ENCODE measurements at regions not wholly inside any gene's neighbourhood (a gene's known extent, or its start where the extent isn't known, plus 50 kb on each side); places are given as distances from the start of the nearest gene placed in this dataset.
A peak's percentile ranks its signal among the peaks of the same experiment; 100 is the strongest.

DNA sequence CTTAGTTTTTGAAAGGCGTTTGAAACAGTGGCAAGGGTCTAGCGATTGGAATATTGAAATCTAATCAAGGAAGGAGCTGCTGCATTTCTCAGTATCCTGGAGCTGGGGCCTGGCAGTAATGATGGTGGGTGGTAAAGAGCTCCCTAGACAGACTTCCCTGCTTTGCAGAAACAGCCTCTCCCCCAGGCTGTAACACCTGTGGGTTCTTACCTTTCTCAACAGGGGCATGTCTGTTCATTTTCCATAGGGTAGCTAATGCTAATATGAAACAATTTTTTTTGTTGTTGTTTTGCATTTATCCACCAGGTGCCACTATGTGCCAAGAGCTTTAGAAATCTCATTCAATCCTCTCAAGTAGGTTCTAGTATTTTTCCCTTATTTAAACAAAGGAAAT is 345.5 kb downstream of the REEP3 start:
- no peaks in the 10 kb centered on the region for H3K36me3 Mint-ChIP-seq
- H3K4me3 Mint-ChIP-seq = no peak overlapping the region
- Histone ChIP-seq H4K20me1 (ENCODE audit: low read depth) (no peaks in the 10 kb centered on the region), H3K4me3 (no peak overlapping the region), H3K27ac (no peak overlapping the region), H3K4me2 (no peak overlapping the region), H3K9me3 (ENCODE audit: low read depth) (no peaks in the 10 kb centered on the region), H3K27me3 (peaks cover 14% of the 10 kb centered on the region), H3K9ac (no peak overlapping the region), H2AFZ (replicated peaks) (peak overlapping the region; percentile 74), H3K4me1 (peaks cover 2% of the 10 kb centered on the region), H3K36me3 (no peaks in the 10 kb centered on the region), H3F3A (ENCODE audit: low read depth) (no peaks in the 10 kb centered on the region), H3K79me2 (ENCODE audit: low read depth) (no peaks in the 10 kb centered on the region)
- no peaks in the 10 kb centered on the region for H3K9me3 Mint-ChIP-seq
- no peak for TF ChIP-seq EZH2 (IDR thresholded peaks at IDR 0.05)
- TF ChIP-seq EZH2phosphoT487 (IDR thresholded peaks at IDR 0.05) = no peak
- TF ChIP-seq, protein P1, sequence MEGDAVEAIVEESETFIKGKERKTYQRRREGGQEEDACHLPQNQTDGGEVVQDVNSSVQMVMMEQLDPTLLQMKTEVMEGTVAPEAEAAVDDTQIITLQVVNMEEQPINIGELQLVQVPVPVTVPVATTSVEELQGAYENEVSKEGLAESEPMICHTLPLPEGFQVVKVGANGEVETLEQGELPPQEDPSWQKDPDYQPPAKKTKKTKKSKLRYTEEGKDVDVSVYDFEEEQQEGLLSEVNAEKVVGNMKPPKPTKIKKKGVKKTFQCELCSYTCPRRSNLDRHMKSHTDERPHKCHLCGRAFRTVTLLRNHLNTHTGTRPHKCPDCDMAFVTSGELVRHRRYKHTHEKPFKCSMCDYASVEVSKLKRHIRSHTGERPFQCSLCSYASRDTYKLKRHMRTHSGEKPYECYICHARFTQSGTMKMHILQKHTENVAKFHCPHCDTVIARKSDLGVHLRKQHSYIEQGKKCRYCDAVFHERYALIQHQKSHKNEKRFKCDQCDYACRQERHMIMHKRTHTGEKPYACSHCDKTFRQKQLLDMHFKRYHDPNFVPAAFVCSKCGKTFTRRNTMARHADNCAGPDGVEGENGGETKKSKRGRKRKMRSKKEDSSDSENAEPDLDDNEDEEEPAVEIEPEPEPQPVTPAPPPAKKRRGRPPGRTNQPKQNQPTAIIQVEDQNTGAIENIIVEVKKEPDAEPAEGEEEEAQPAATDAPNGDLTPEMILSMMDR (IDR thresholded peaks at IDR 0.05) = no peak
- no peaks in the 10 kb centered on the region for H3K27me3 Mint-ChIP-seq (ENCODE audit: insufficient read depth, low read depth)
- H3K4me1 Mint-ChIP-seq = peaks cover 10% of the 10 kb centered on the region
- peak; percentile 11 for DNase-seq (ENCODE audit: low spot score)
- H3K27ac Mint-ChIP-seq = no peak overlapping the region

DNA sequence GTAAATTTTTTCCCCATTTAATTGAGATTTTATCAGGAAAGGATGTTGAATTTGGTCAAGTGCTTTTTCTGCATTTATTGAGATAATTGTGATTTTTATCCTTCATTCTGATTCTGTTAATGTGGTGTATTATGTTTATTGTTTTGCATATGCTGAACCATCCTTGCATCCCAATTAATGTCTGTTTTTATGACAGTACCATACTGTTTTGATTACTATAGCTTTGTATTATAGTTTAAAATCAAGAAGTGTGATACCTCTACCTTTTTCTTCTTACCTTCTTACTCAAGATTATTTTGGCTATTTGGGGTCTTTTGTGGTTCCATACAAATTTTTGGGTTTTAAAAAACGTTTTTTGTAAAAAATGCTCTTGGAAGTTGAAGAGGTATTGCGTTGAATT is 357.2 kb downstream of the REEP3 start:
- H3K4me1 Mint-ChIP-seq = peaks cover 3% of the 10 kb centered on the region
- peaks cover 4% of the 10 kb centered on the region for H3K4me1 ChIP-seq
- no peaks in the 10 kb centered on the region for H4K20me1 ChIP-seq (ENCODE audit: low read depth)
- H3K27me3 Mint-ChIP-seq (ENCODE audit: insufficient read depth, low read depth) = peaks cover 9% of the 10 kb centered on the region
- H3F3A ChIP-seq (ENCODE audit: low read depth) = peaks cover 4% of the 10 kb centered on the region
- peaks cover 40% of the 10 kb centered on the region for H3K9me3 Mint-ChIP-seq
- H3K9ac ChIP-seq = no peak overlapping the region
- no peaks in the 10 kb centered on the region for H3K79me2 ChIP-seq (ENCODE audit: low read depth)
- H2AFZ ChIP-seq (replicated peaks) = no peak overlapping the region
- DNase-seq (ENCODE audit: low spot score) = no peak
- H3K9me3 ChIP-seq (ENCODE audit: low read depth) = peaks cover 9% of the 10 kb centered on the region
- peaks cover 9% of the 10 kb centered on the region for H3K36me3 ChIP-seq
- H3K27ac ChIP-seq = no peak overlapping the region
- peaks cover 8% of the 10 kb centered on the region for H3K36me3 Mint-ChIP-seq
- H3K4me3 ChIP-seq = no peak overlapping the region
- H3K4me2 ChIP-seq = no peak overlapping the region
- H3K27me3 ChIP-seq = no peaks in the 10 kb centered on the region
- TF ChIP-seq, protein P1 (IDR thresholded peaks at IDR 0.05) = no peak
- TF ChIP-seq EZH2phosphoT487 (IDR thresholded peaks at IDR 0.05) = no peak
- H3K4me3 Mint-ChIP-seq = no peak overlapping the region
- no peak overlapping the region for H3K27ac Mint-ChIP-seq

DNA sequence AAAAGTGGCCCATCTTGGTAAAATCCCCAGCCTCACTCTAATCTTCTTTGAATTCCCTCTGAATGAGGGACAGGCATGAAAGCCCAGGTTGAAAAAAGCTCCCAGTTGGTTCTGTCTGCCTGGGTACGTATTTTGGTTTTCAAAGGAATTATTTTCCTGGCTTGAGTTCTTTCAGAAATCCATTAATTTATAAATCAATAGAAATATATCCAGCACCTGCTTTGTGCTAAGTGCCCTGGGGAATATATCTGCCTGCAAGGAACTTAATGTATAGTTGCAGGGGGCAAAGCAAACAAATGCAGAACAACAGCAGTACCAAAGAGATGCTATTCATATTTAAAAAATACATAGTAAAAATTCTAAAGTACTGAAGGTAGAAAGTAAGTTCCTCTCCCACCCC is 362.7 kb downstream of the REEP3 start:
- H3K27me3 Mint-ChIP-seq (ENCODE audit: insufficient read depth, low read depth) = peaks cover 5% of the 10 kb centered on the region
- no peak overlapping the region for H2AFZ ChIP-seq (replicated peaks)
- TF ChIP-seq EZH2phosphoT487 (IDR thresholded peaks at IDR 0.05) (no peak), EZH2 (IDR thresholded peaks at IDR 0.05) (no peak)
- TF ChIP-seq, protein P1 (IDR thresholded peaks at IDR 0.05) = no peak
- H3K4me1 ChIP-seq = peaks cover 27% of the 10 kb centered on the region
- H3K9me3 Mint-ChIP-seq = peaks cover 32% of the 10 kb centered on the region
- H3K36me3 ChIP-seq = peaks cover 3% of the 10 kb centered on the region
- H3F3A ChIP-seq (ENCODE audit: low read depth) = peaks cover 27% of the 10 kb centered on the region
- no peaks in the 10 kb centered on the region for H3K27me3 ChIP-seq
- H3K27ac Mint-ChIP-seq = peak overlapping the region; percentile 39
- no peak overlapping the region for H3K9ac ChIP-seq
- DNase-seq (ENCODE audit: low spot score) = peak; percentile 49
- peaks cover 1% of the 10 kb centered on the region for H3K9me3 ChIP-seq (ENCODE audit: low read depth)
- no peak overlapping the region for H3K4me3 Mint-ChIP-seq
- H3K79me2 ChIP-seq (ENCODE audit: low read depth) = no peaks in the 10 kb centered on the region
- H3K4me3 ChIP-seq = no peak overlapping the region
- peaks cover 6% of the 10 kb centered on the region for H3K36me3 Mint-ChIP-seq
- H4K20me1 ChIP-seq (ENCODE audit: low read depth) = no peaks in the 10 kb centered on the region
- H3K4me2 ChIP-seq = peak overlapping the region; percentile 65
- H3K4me1 Mint-ChIP-seq = peaks cover 18% of the 10 kb centered on the region
- peak overlapping the region; percentile 46 for H3K27ac ChIP-seq

Data from neural progenitor cell (in vitro differentiated cells).